OCI-LY7 (cell line): ENCODE measurements at regions not wholly inside any gene's neighbourhood (a gene's known extent, or its start where the extent isn't known, plus 50 kb on each side); places are given as distances from the start of the nearest gene placed in this dataset.

Experiments used
- CTCF ChIP-seq: fragments of 200-600 bp; sonication (generic); conservative IDR thresholded peaks from 2 replicates; pipeline ENCODE4 v1.5.1; 2014; ENCODE audit warnings: mild to moderate bottlenecking, antibody characterized with exemption, low read length, moderate library complexity, mixed read lengths
- EZH2phosphoT487 ChIP-seq: fragments of 200-600 bp; sonication (generic); IDR thresholded peaks from 2 replicates; pipeline ENCODE4 v1.6.1; 2018; ENCODE audit warnings: low read depth, borderline replicate concordance, mild to moderate bottlenecking, mixed run types, antibody characterized with exemption, low read length, moderate library complexity, mixed read lengths

DNA sequence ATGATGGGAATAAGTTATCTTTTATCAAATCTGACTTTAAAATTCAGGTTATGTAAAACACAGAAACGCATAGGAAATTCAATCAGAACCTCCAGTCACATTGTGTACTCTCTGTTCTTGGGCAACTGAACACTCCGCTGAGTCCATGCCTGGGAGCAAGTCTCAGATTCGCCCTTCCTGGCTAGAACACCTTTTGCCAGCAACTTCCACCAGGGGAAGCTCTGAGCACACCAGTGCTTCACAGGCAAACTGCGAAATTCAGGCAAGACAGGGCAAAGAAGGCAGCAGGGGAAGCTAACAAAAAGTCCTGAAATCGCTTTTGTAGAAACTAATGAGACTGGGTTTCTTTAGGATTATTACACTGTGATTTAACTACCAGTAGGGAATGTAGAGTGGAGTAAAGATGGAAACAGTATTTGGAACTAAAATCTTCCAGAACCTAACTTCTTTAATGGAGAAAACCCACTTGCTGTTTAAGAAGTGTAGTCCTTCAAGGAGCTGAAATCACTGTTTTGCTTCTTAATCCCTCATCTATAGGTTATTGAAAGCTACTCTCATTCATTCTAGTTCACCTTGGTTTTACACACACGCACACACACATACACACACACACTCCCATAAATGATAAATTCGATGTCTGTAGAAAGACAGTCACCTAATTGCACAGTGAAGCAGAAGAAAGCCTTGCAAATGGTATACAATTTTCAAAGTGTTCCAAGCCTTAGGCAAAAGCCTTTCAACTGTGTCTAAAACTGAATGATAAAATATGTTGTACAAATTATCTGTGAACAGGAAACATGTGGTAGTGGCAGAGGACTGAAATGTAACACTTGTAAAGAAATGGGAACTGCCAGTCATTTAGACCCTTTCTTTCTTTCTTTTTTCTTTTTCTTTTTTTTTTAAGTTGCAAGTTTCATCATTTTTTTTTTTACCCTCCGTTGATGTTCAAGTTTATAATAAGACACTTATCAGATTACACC is 214.5 kb downstream of the TMEM182 start:
- TF ChIP-seq CTCF (peak; percentile 44; the same call in 1 of the 2 replicates), EZH2phosphoT487 (no peak)
